Stimulated activated CD4-positive, alpha-beta T cell treated with anti-CD3 and anti-CD28 coated beads, Interleukin-4, amount 100 ng/mL, for 1 hour (primary cell): ENCODE measurements at regions not wholly inside any gene's neighbourhood (a gene's known extent, or its start where the extent isn't known, plus 50 kb on each side); places are given as distances from the start of the nearest gene placed in this dataset.

Experiments
- DNase-seq: peaks from one replicate; pipeline ENCODE4 v3.0.0-alpha.2; 2020

- DNase-seq = no peak
These were observed 69.7 kb upstream of the DAPK1 start for GRCh38 chr9:87427851-87428506.

GRCh38 chr9:87428659-87429058 lies 69.0 kb upstream of the DAPK1 start:
- no peak for DNase-seq

- no peak for DNase-seq
These were observed 65.8 kb upstream of the DAPK1 start for GRCh38 chr9:87431837-87432236.

- no peak for DNase-seq
These were observed 63.8 kb upstream of the DAPK1 start for GRCh38 chr9:87433853-87434252.

- no peak for DNase-seq
These were observed 63.3 kb upstream of the DAPK1 start for GRCh38 chr9:87434366-87434765.

- DNase-seq = no peak
These were observed 62.3 kb upstream of the DAPK1 start for GRCh38 chr9:87435189-87435880.

- no peak for DNase-seq
These were observed 61.0 kb upstream of the DAPK1 start for GRCh38 chr9:87436716-87437115.

GRCh38 chr9:87437966-87438365 lies 59.7 kb upstream of the DAPK1 start:
- DNase-seq = no peak

GRCh38 chr9:87441251-87441650 lies 56.4 kb upstream of the DAPK1 start:
- no peak for DNase-seq

- no peak for DNase-seq
These were observed 55.2 kb upstream of the DAPK1 start for GRCh38 chr9:87442451-87442850.

- no peak for DNase-seq
These were observed 54.7 kb upstream of the DAPK1 start for GRCh38 chr9:87443006-87443405.

GRCh38 chr9:87443461-87443860 lies 54.2 kb upstream of the DAPK1 start:
- no peak for DNase-seq

GRCh38 chr9:87445646-87446045 lies 52.0 kb upstream of the DAPK1 start:
- no peak for DNase-seq

- no peak for DNase-seq
These were observed 51.1 kb upstream of the DAPK1 start for GRCh38 chr9:87446527-87446926.

- no peak for DNase-seq
These were observed 49.9 kb upstream of the DAPK1 start for GRCh38 chr9:87447547-87448432.
